ENCODE measurements at regions not wholly inside any gene's neighbourhood (a gene's known extent, or its start where the extent isn't known, plus 50 kb on each side); places are given as distances from the start of the nearest gene placed in this dataset.

DNA sequence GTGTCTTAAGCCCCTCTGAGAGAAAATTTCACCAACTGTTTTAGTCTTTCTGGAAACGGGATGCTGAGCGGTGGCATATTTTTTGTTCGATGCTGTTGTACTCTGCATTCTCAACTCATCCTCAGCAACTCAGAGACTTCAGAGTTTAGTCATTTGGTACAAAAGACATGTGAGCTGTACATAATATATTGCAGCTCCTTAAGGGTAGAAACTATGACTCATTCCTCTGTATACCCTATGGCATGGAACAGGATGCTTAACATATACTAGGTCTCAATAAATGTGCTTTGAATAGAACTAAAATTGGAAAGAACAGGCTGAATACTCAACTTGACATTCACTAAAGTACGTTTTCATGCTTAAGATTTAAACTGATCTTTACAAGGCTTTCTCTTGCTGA is 130.5 kb upstream of the SLITRK2 start:
- CTCF ChIA-PET = no interaction called here

More for the DNA sequence above, 130.5 kb upstream of the SLITRK2 start:
- H4K8ac ChIP-seq (ENCODE audit: low read depth in 2 of 2, low read length in 2 of 2) = no peak overlapping the region
- H4K91ac ChIP-seq (ENCODE audit: insufficient read depth, low read depth, low read length) = no peak overlapping the region
- dilution Hi-C loops (cut with HindIII; ENCODE audit: low sequenced_read_pairs, unreplicated experiment) (no loop called here), in situ Hi-C loops (cut with MboI; ENCODE audit: low sequenced_read_pairs) (no loop called here), intact Hi-C loops (cut with micrococcal nuclease) (no loop called here)
- no peak overlapping the region for H3K14ac ChIP-seq (replicated peaks; ENCODE audit: low read depth, low read length)
- H4K20me1 ChIP-seq (ENCODE audit: insufficient read depth, low read length) = no peaks in the 10 kb centered on the region
- H3K23ac ChIP-seq (ENCODE audit: low read depth, low read length) = no peak overlapping the region
- no peak overlapping the region for H3K4ac ChIP-seq (ENCODE audit: low read depth, low read length)
- no peak overlapping the region for H2AK5ac ChIP-seq (ENCODE audit: low read depth, low read length)
- H3K18ac ChIP-seq (ENCODE audit: low read depth, low read length) = no peak overlapping the region
- H3K56ac ChIP-seq (ENCODE audit: extremely low read depth, insufficient read depth, low read length) = no peak overlapping the region
- H3K9ac ChIP-seq (ENCODE audit: low read depth, low read length) = no peak overlapping the region
- no peaks in the 10 kb centered on the region for H3K36me3 ChIP-seq (ENCODE audit: control insufficient read depth, insufficient read depth, low read length)
- no peaks in the 10 kb centered on the region for H3K27me3 ChIP-seq (ENCODE audit: control insufficient read depth, insufficient read depth, low read length)
- ATAC-seq (ENCODE audit: low read depth) = no peak
- H3K4me3 ChIP-seq (ENCODE audit: insufficient read depth, low read depth, low read length) = no peak overlapping the region
- no peak for DNase-seq
- H2BK120ac ChIP-seq (ENCODE audit: low read depth, low read length) = no peak overlapping the region
- POLR2A ChIA-PET (ENCODE audit: unreplicated experiment) = no interaction called here
- no peak overlapping the region for H2AFZ ChIP-seq (replicated peaks; ENCODE audit: low read length, poor library complexity)
- no peak overlapping the region for H2BK15ac ChIP-seq (ENCODE audit: low read depth, low read length)
- H3K4me2 ChIP-seq (ENCODE audit: low read depth, low read length) = no peak overlapping the region
- no peak for TF ChIP-seq SMC3 (IDR thresholded peaks at IDR 0.05; ENCODE audit: low read depth, low read length)
- no peak for TF ChIP-seq CHD1 (IDR thresholded peaks at IDR 0.05; ENCODE audit: low read depth, low read length)
- no peak for TF ChIP-seq BHLHE40 (IDR thresholded peaks at IDR 0.05; ENCODE audit: low read depth, low read length)
- TF ChIP-seq RAD21 (IDR thresholded peaks at IDR 0.05; ENCODE audit: low read length) = no peak
- no peak for TF ChIP-seq USF2 (IDR thresholded peaks at IDR 0.05; ENCODE audit: low read depth, low read length)
- 20% methylated on average over 1 of the region's 4 CpGs; no CpG with 5 or more reads in 1 of the 2 experiments for WGBS, 2 experiments (ENCODE audit: extremely low coverage in 2 of 2, insufficient read length in 1 of 2)
- BruUV-seq (replicated peaks) = no TSS peak
- no peaks in the 10 kb centered on the region for H3K9me1 ChIP-seq (ENCODE audit: insufficient read depth, low read length)
- no peaks in the 10 kb centered on the region; the same call in 1 of the 2 replicates for H3K9me3 ChIP-seq (ENCODE audit: control insufficient read depth, insufficient read depth, low read length)
- H3K27ac ChIP-seq (ENCODE audit: insufficient read depth, low read length) = no peak overlapping the region
- no peak overlapping the region for H2BK5ac ChIP-seq (ENCODE audit: low read depth, low read length, poor library complexity, severe bottlenecking)
- no peaks in the 10 kb centered on the region for H3K4me1 ChIP-seq (ENCODE audit: control insufficient read depth, insufficient read depth, low read length)
- H2AK9ac ChIP-seq (replicated peaks; ENCODE audit: low read depth, low read length, poor library complexity) = no peak overlapping the region
- H4K5ac ChIP-seq (ENCODE audit: low read depth, low read length) = no peak overlapping the region
- H3K79me1 ChIP-seq (ENCODE audit: low read depth in 1 of 2, low read length in 2 of 2) = no peaks in the 10 kb centered on the region
- H2BK20ac ChIP-seq (ENCODE audit: low read depth, low read length) = no peak overlapping the region

All from IMR-90 (cell line).